ENCODE measurements at regions not wholly inside any gene's neighbourhood (a gene's known extent, or its start where the extent isn't known, plus 50 kb on each side); places are given as distances from the start of the nearest gene placed in this dataset.

- TF ChIP-seq NANOG (IDR thresholded peaks at IDR 0.05; ENCODE audit: insufficient read depth, low read depth, low read length, poor library complexity, severe bottlenecking): no peak
- no peak for TF ChIP-seq SRF (IDR thresholded peaks at IDR 0.05; ENCODE audit: low read depth, low read length)
- no peak for TF ChIP-seq POLR2AphosphoS5 (IDR thresholded peaks at IDR 0.05; ENCODE audit: low read depth, low read length)
- TF ChIP-seq E2F6 (IDR thresholded peaks at IDR 0.05): no peak
- TF ChIP-seq CTCF (IDR thresholded peaks at IDR 0.05; ENCODE audit: control extremely low read depth in 1 of 3, insufficient read depth in 1 of 3, low read depth in 1 of 3, low read length in 3 of 3): no peak
- no peak for TF ChIP-seq SP1 (IDR thresholded peaks at IDR 0.05; ENCODE audit: low read depth, low read length)
- TF ChIP-seq CEBPB (IDR thresholded peaks at IDR 0.05; ENCODE audit: low read depth, low read length): no peak
- no peak for TF ChIP-seq USF2 (IDR thresholded peaks at IDR 0.05; ENCODE audit: low read length)
- no peak for TF ChIP-seq JUN (IDR thresholded peaks at IDR 0.05; ENCODE audit: low read depth, low read length)
- no peak for TF ChIP-seq RAD21 (IDR thresholded peaks at IDR 0.05 in 1 of 2, conservative IDR thresholded peaks at IDR 0.05 in 1 of 2; ENCODE audit: low read depth in 2 of 2, low read length in 2 of 2)
- no peak for TF ChIP-seq SAP30 (IDR thresholded peaks at IDR 0.05; ENCODE audit: insufficient read depth, insufficient replicate concordance, low read length)
Measured at GRCh38 chr2:155980941-155981560, 351.5 kb downstream of the NR4A2 start.

Measured in H1 (cell line).